22Rv1 (cell line): ENCODE measurements at regions not wholly inside any gene's neighbourhood (a gene's known extent, or its start where the extent isn't known, plus 50 kb on each side); places are given as distances from the start of the nearest gene placed in this dataset.

Experiments
- CTCF ChIP-seq: fragments of 450-650 bp; IDR thresholded peaks from 2 replicates; pipeline ENCODE4 v1.5.1; 2017; ENCODE audit warnings: mild to moderate bottlenecking
- ZFX ChIP-seq: fragments of 450-650 bp; IDR thresholded peaks from 2 replicates; pipeline ENCODE4 v1.6.1; 2017; ENCODE audit warnings: antibody characterized with exemption, borderline replicate concordance

GRCh38 chr12:124126950-124127655 is 154.1 kb downstream of the ZNF664 start:
- TF ChIP-seq CTCF (no peak), ZFX (no peak)
